SIG-M5 treated with dmso at 0.1 percent for 504 hours (cell line): ENCODE measurements at regions not wholly inside any gene's neighbourhood (a gene's known extent, or its start where the extent isn't known, plus 50 kb on each side); places are given as distances from the start of the nearest gene placed in this dataset.
"Not testable (repeated sequence)": the region's sequence is repeated elsewhere in the genome, so short reads cannot be mapped to it uniquely, and the experiment has no call there.

ENCODE experiments used
- DNase-seq: peaks from one replicate; lab custom pipeline; 2025; ENCODE audit not compliant: unreplicated experiment; lab: John Stamatoyannopoulos, UW

DNA sequence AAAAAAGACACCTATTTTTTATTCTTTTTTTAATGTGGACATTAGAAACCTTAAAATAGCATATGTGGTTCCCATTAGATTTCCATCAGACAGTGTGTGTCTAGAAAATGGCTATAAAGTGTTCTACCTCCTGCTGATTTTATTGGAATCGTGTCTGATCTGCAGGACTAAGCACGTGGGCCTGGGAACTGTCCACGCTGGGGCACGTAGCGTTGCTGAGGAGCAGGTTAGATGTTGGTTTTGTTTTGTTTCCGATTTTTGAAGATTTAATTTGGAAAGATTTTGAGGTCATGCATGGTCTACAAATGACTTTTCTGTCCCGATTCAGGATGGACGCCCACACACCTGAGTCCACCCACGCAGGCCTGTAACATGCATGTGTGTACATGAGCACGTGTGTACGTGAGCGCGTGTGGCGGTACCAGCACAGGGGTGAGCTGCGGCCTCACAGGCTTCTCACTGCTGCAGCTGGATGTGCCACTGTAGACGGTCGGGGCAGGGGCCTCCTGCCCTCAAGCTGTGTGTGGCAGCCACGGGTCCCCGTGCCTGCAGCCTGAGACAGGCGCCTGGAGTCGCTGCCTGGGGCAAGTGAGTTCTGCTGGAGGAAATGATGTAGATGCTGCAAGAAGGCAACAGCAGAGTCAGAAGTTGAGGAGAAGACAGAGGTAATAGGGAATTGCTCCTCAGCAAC, 99.7 kb upstream of the CTDP1 start:
- DNase-seq: no peak

DNA sequence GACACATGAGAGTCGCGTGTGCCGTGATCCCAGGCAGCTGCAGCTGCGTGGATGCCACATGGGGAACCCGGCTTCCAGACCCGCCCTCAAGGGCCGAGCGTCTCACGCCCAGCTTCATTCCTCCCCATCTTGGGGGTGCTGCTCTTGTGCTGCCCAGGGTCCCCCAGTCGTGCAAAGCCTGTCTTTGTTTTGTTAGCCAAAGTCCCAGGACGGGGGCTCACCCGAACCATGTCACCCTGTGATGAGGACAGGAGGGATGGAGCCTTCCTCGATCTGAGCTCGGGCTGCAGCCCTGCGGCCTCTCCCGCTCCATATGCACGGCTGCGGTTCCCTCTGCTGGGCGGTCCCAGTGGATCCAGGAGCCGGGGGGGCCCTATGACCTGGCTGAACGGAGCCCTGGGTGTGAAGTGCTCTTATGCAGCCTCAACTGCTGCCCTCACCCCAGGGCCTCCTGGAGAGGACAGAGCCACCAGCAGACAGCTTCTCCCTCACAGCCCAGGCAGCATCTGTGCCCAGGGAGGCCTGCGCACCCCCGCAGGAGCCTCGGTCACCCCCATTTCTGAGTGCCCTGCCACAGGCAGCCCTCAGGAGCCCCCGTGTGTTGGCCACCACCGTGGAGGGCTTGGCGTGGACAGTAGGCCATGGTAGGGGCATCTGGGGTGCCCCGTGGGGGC, 99.0 kb upstream of the CTDP1 start:
- DNase-seq: no peak

DNA sequence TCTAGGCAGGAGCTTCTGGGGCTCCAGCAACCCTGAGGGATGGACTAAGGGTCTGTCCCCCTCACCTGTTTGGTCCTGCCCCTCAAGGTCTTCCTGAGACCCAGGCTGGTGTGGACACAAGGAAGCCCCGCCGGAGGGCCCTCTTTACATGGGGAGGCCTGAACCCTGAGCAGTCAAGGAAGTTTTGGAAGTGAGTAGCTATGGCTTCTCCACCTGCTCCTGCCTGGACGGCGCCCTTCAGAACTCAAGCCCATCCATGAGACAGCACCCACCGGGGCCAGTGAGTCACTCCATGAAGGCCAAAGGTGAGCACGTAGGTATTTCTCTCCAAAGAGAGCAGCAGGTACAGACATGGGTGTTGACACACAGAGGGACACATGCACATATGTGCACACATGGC, 98.2 kb upstream of the CTDP1 start:
- DNase-seq: no peak

DNA sequence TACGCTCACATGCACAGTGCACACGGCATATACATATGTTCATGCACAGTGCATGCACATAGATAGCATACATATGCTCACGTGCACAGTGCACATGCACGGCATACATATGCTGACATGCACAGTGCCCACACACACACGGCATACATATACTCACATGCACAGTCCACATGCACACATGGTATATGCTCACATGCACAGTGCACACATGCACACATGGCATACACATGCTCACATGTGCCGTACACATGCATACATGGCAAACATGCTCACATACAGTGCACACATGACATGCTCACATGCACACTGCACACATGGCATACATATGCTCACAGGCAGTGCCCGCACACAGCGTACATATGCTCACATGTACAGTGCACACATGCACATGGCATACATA, 97.7 kb upstream of the CTDP1 start:
- DNase-seq: no peak

DNA sequence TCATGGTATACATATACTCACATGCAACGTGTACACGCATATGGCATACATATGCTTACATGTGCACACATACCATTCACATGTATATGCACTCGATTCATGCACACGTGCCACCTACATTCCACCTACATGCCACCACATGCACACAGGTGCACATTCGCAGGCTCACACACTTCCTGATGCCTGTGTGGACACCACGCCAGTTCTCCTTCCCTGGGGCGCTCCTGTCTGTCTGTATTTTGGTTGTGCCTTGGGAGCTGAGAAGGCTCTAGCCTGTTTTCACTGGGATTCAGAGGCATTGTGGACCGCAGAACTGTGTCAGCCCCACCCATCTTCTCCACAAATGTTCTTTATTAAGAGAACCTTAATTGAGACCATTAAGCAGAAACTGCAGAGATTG, 96.6 kb upstream of the CTDP1 start:
- no peak for DNase-seq

DNA sequence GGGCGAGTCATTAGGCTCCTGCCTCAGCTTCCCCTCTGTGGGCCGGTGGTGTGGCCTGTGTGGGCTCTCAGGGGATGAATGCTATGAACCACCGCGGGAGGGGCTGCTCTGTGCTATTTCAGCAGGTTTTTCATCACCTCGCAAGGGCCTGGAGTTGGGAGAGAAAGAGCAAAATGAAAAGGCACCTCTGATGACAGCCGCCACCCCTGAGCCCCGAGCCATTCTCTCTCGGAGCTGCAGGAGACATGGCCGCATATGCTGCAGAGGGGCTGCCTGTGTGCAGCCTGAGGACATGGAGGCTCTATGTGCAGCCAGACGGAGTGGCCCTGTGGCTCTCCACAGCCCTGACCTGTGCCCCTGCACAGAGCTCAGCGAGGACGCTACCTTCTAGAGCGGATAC, 96.2 kb upstream of the CTDP1 start:
- no peak for DNase-seq

DNA sequence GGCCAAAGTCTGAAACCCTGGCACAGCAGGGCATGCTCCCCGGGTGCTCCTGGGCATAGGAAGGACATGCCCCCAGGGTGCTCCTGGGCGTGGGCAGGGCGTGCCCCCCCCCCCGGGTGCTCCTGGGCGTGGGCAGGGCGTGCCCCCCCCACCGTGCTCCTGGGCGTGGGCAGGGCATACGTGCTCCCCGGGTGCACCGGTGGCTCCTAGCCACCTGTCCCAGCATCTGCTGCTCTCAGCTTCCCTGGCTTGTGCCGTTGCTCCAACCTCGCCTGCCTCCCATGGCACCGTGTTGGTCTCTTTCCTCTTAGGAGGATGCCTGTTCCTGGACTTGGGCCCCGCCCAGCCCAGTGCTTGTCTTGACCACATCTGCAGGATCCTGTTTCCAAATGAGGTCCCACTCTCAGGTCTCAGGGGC, 95.6 kb upstream of the CTDP1 start:
- no peak for DNase-seq

DNA sequence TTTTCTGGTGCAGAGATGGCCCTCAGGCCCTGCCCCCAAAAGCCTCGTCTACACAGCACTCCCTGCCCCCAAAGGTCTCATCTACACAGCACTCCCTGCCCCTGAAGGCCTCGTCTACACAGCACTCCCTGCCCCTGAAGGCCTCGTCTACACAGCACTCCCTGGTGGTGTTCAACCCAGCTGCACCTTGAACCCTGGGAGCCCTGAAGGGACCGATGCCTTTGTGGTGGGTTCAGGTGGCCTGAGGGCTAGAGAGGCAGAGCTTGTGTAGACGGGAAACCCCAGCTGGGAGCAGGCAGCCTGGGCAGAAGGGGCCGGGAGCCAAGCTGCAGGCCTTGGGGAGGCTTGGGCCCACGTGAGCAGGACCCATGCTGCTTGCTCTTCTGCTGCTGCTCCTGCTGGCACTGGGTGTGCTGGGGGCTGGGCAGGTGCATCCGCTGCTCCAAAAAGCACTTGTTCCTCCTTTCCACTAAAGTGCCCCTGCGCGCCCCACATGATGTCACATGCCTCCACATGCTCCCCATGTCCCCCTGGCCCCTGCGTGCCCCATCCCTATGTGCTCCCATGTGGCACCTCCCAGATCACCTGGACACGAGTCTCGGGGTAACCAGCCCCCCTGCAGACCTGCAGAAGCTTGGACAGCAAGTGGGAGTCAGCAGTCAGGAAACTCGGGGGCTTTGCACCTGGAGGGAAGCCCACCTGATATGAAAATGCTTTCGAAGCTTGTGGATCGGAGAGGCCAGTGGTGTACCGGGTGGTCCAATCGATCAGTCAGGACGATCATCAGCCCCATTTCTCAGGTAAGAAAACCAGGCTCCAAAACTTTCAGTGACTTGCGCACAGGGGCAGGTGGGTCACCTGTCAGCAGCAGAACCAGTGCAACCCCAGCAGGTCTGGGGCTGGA, 94.9 kb upstream of the CTDP1 start:
- no peak for DNase-seq

DNA sequence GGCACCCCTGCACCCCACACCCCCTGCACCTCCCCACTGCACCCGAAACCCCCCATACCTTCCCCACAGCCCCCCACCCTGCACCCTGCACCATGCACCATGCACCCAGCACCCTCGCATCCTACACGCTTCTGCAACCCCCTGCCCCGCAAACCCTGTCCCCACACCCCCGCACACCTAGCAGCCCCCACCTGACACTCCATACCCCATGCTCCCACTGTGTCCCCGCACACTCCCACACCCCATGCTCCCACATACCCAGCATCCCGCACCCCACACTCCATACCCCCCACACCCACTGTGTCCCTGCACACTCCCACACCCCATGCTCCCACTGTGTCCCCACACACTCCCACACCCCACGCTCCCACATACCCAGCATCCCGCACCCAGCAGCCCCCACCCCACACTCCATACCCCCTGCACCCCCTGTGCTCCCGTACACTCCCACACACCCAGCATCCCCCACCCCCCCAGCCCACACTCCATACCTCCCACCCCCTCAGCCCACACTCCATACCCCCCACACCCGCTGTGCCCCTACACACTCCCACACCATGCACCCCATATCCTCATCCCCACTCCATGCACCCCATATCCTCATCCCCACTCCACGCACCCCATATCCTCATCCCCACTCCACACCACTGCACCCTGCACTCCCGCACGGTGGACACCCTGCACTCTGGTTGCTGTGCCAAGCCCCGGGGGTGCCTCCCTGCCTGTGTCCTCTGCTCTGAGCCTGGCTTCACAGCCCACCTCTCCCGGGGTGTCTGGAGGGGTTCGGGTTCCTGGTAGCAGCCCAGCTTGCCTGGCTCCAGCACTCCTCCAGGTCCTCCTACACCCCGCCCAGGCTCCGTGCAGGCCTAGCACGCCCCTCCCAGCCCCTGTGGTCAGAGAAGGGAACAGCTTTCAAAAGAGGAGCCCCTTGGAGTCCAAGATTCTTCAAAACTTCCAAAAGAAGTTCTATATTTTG, 93.9 kb upstream of the CTDP1 start:
- no peak for DNase-seq

DNA sequence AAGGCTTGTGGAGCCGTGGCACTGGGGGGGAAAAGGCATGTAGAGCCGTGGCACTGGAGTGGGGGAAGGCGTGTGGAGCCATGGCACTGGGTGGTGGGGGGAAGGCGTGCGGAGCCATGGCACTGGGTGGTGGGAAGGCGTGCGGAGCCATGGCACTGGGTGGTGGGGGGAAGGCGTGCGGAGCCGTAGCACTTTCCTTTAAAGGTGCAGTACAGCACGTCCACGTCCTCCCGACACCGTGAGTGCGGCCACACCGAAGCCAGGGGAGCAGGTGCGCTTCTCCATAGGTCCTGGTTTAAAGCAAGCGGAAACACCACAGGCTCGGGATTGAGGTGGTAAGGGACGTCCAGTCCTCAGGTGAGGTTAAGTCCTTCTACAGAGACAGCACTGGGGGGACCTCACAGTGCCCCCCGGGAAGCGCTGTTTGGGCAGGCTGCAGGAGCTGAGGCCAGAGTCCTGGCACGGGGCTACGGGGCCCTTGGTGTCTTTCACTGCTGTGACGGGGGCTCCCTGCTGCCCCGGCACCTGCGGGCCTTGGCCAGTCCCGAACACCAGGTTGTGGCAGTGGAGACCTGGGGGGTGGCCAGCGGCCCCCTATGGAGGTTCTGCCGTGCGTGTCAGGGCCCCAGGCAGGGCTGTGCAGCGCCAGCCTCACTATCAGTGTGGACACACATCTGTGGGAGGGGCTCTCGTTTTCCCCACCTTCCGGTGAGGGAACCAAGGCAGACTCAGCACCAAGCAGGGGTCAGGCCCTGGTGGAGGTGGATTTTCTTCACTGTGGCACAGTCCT, 93.0 kb upstream of the CTDP1 start:
- DNase-seq: no peak

DNA sequence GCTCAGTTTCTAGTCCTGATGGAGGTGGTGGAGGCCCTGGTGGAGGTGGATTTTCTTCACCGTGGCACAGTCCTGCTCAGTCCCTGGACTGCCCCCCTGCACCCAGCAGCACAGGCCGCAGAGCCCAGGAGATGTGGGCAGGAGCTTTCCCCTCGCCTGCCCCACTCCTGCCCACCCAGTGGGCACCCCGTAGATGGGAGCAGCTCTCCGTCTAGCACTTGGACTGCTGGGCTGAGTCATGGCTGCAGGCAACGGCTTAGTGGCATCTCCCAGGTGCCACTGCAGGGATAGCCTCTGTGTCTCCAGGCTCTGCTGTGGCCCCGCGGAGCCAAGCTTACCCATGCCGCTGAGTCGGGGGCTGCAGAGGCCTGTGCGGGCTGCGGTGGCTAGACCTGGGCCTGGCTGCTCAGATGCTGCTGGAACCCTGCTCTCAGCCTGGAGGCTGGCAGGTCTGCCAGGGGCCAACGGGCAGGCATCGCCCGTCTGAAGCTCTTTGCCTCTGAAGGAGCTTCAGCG, 92.3 kb upstream of the CTDP1 start:
- no peak for DNase-seq

DNA sequence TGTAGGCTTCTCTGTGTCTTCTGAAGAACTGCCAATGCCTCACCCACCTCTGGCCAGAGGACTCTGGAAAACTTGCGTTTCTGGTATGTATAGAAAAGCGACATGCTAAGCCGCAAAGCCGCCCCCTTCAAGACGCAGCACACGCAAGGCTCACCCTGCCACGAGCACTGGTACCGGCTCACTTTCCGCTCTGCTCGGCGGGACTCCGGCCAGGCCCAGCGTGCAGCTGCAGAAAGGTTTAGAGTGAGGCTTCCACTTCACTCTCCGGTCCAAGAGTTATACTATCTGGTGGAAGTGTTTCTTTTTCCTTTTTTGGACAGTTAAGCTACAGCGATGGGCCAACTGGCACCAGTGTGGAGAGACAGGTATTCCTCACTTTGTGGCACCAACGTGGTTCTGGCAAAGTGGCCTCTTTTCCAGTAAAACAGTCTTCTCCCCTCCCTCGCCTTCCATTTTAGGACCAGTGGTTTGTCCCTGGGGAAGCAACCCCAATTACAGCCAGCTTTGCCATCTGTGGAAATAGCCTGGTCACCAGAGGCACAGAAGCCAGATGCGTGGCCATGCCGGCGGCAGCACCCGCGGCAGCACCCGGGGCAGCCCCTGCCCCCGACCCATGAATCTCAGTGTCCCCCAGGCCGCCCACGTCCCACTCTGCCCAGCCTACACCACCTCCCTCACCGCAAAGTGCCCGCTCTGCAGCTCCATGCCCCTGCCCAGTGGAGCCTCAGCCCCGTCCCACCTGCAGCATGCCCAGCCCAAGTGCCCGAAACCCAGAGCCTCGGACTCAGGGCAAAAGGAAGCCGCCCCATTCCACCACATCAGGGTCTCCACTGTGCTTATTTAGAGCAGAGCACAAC, 91.6 kb upstream of the CTDP1 start:
- no peak for DNase-seq

DNA sequence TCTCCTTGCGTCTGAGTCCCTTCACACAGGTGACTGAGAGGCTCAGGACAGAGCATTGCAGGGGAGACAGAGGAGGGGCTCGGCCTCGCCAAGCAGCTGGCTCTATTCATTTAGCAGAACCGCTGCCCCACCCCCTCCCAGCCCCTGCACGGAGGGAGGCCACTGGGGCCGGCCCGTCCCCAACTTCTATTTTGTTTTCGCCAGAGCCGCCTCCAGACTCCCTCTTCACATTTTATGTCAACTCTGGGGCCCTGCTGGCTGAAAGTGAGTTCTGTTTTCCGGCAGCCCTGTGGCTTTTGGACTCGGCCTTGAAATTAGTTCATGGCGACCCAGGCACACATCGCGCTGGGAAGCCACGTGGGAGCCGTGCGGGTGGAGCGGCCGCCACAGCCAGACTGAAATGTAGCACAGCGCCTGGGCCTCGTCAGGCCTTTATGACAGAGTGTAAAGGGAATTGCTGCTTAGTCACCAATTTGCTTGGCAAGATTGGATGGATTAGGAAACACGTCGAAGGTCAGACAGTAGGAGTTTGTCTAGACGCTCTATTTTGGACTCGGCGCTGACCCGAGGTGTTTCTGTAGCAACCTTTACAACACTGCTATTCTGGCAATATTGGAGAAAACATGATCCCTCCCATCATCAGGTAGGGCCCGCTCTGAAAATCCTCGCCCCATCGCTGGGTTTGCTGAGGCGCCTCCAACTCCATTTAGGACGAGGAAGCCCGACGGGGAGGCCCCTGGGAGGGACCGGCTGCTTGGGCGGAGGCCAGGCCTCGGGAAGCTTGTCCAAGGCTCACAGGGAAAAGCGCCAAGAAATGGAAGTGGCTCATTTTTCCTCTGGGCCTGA, 90.7 kb upstream of the CTDP1 start:
- no peak for DNase-seq

DNA sequence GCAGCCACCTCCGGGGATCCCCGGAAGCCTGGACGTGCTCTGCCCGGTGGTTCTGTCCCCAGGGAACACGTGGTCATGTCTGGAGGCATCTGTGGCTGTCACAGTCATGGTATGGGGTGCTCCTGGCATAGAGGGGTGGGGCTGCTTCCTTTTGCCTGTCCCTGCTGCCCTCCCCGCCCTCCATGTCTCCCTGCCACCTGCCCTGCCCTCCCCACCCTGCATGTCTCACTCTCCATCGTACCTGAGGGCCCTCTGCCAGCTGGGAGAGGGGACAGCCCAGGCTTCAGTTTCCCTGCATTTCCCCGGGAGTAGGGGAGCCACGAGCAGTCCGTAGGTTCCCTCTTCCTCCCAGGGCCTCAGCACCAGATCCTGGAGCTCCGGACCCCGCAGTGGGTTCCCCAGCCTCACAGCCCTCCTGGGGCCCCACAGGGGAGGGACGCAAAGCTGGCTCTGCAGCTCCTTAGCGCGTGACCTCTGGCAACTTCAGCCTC, 90.0 kb upstream of the CTDP1 start:
- DNase-seq: no peak

DNA sequence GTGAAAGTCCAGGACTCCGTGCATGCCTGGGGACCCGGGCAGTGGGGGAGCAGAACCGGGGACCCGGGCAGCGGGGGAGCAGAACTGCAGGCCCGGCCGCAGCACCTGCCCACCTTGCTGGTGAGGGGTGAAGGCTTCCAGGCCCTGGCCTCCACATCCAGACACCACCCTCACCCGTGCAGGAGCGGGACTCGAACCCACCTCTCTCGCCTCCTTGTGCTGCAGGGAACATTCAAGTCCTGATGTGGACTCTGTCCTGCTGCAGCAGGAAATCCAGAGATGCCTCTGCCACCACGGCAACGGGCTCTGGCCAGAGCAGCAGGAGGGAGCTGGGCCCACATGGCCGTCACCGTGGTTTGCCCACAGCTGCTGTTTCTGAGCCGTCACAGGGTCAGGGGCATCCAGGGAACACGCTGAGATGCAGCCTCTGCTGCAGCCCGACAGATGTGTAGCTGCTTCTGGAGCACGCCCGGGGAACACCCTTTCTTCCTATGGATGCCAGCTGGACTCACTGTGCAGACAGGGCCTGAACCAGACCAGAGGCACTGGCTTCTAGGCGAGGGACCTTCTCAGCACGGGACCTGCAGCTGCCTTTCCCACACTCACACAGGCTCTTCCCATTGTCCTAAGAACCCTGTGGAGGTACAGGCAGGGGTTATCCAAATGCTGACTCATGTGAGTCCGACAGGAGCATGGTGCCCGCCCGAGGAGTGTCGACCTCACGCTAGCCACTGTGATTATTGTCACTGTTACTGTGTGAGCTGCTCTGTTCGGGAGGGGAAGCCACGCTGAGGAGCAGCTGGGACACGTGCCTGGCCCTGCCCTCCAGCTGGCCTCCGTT, 89.2 kb upstream of the CTDP1 start:
- no peak for DNase-seq

DNA sequence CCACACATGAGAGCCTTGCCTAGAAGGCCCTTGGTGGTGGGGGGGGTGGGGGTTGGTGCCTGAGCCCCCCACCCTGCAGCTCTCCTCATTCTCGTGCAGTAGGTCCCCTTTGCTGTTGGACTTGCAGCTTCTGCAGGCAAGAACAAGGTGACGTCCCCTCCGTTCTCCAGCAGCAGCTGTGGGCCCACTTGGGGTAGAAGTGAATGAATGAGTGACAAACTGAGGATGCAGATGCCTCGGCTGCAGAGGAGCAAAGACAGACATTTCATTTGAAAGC, 88.6 kb upstream of the CTDP1 start:
- no peak for DNase-seq

DNA sequence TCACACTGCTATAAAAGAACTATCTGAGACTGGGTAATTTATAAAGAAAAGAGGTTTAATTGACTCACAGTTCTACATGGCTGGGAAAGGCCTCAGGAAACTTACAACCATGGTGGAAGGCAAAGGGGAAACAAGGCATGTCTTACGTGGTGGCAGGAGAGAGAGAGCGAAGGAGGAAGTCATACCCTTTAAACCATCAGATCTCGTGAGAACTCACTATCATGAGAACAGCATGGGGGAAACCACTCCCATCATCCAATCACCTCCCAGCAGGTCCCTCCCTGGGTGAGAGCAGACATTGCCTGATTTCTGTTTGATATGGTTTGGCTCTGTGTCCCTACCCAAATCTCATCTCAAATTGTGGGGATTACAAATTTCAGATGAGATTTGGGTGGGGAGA, 86.9 kb upstream of the CTDP1 start:
- not testable (repeated sequence) for DNase-seq
